NAMALWA (cell line): ENCODE measurements at regions not wholly inside any gene's neighbourhood (a gene's known extent, or its start where the extent isn't known, plus 50 kb on each side); places are given as distances from the start of the nearest gene placed in this dataset.
A peak's percentile ranks its signal among the peaks of the same experiment; 100 is the strongest.

Source experiments
- DNase-seq: peaks from one replicate; pipeline ENCODE4 v3.0.0-alpha.2; 2015; ENCODE audit warnings: low spot score

GRCh38 chr3:107428051-107428858 is 51.0 kb downstream of the CCDC54 start:
- peak; percentile 42 for DNase-seq

GRCh38 chr3:107429320-107430181 is 52.3 kb downstream of the CCDC54 start:
- DNase-seq, result peak; percentile 82

GRCh38 chr3:107430214-107430995 is 53.2 kb downstream of the CCDC54 start:
- peak; percentile 18 for DNase-seq

- DNase-seq, result peak; percentile 19
Measured at GRCh38 chr3:107430996-107431245, 53.7 kb downstream of the CCDC54 start.

GRCh38 chr3:107431246-107432012 is 54.2 kb downstream of the CCDC54 start:
- peak; percentile 50 for DNase-seq

- DNase-seq, result no peak
Measured at GRCh38 chr3:107432013-107432515, 54.8 kb downstream of the CCDC54 start.

GRCh38 chr3:107432646-107433045 is 55.4 kb downstream of the CCDC54 start:
- no peak for DNase-seq

- DNase-seq, result no peak
Measured at GRCh38 chr3:107436029-107436428, 58.8 kb downstream of the CCDC54 start.

GRCh38 chr3:107438671-107439070 is 61.4 kb downstream of the CCDC54 start:
- DNase-seq, result no peak

GRCh38 chr3:107441617-107442016 is 64.4 kb downstream of the CCDC54 start:
- DNase-seq, result no peak

- no peak for DNase-seq
Measured at GRCh38 chr3:107443461-107443860, 66.2 kb downstream of the CCDC54 start.

- DNase-seq, result no peak
Measured at GRCh38 chr3:107446706-107447105, 69.5 kb downstream of the CCDC54 start.

GRCh38 chr3:107450254-107450893 is 72.4 kb upstream of the BBX start:
- no peak for DNase-seq

- DNase-seq, result no peak
Measured at GRCh38 chr3:107452436-107452835, 70.3 kb upstream of the BBX start.

GRCh38 chr3:107453504-107453903 is 69.3 kb upstream of the BBX start:
- no peak for DNase-seq

- DNase-seq, result no peak
Measured at GRCh38 chr3:107455621-107456020, 67.1 kb upstream of the BBX start.

GRCh38 chr3:107456501-107456900 is 66.3 kb upstream of the BBX start:
- DNase-seq, result no peak

- DNase-seq, result no peak
Measured at GRCh38 chr3:107458871-107459270, 63.9 kb upstream of the BBX start.

- no peak for DNase-seq
Measured at GRCh38 chr3:107461721-107462120, 61.0 kb upstream of the BBX start.

- DNase-seq, result no peak
Measured at GRCh38 chr3:107464037-107464436, 58.7 kb upstream of the BBX start.

GRCh38 chr3:107465064-107465631 is 57.6 kb upstream of the BBX start:
- no peak for DNase-seq
